A549 (cell line): ENCODE measurements at regions not wholly inside any gene's neighbourhood (a gene's known extent, or its start where the extent isn't known, plus 50 kb on each side); places are given as distances from the start of the nearest gene placed in this dataset.

ENCODE experiments used
- CTCF ChIP-seq: fragments of >200 bp; sonication (Bioruptor Twin); formaldehyde crosslinking; IDR thresholded peaks from 3 replicates; pipeline ENCODE4 v1.5.1; 2016
- HMGXB4 ChIP-seq: fragments of 250-450 bp; sonication (Bioruptor Pico); IDR thresholded peaks from 2 replicates; pipeline ENCODE4 v1.5.0; 2021; ENCODE audit warnings: mild to moderate bottlenecking, moderate library complexity, borderline replicate concordance
- POLR2A ChIP-seq: IDR thresholded peaks from 2 replicates; pipeline ENCODE4 v1.6.1; 2012; ENCODE audit warnings: mild to moderate bottlenecking, low read length

GRCh38 chr18:38756436-38756835 lies 1190.8 kb upstream of the CELF4 start:
- no peak for TF ChIP-seq CTCF
- TF ChIP-seq HMGXB4 (CRISPR knock-in tag) = no peak
- TF ChIP-seq POLR2A = no peak
